ENCODE measurements at regions not wholly inside any gene's neighbourhood (a gene's known extent, or its start where the extent isn't known, plus 50 kb on each side); places are given as distances from the start of the nearest gene placed in this dataset.

GRCh38 chr9:4365055-4365454 lies 65.2 kb upstream of the GLIS3 start:
- Histone ChIP-seq H3K79me2 (ENCODE audit: insufficient read depth, low read length) (no peaks in the 10 kb centered on the region), H3K4me1 (ENCODE audit: control insufficient read depth in 1 of 2, insufficient read depth in 2 of 2, low read length in 2 of 2) (no peaks in the 10 kb centered on the region), H3K9ac (ENCODE audit: insufficient read depth, low read length, poor library complexity, severe bottlenecking) (no peak overlapping the region), H3K27me3 (ENCODE audit: control insufficient read depth in 2 of 2, insufficient read depth in 2 of 2, low read length in 2 of 2) (peaks cover 0 to 3% of the 10 kb centered on the region in 2 donors), H3K27ac (ENCODE audit: low read depth in 1 of 2, low read length in 2 of 2) (no peak overlapping the region), H3K36me3 (replicated peaks in 1 of 2; ENCODE audit: control insufficient read depth in 1 of 2, insufficient read depth in 2 of 2, low read length in 2 of 2) (no peaks in the 10 kb centered on the region), H3K9me3 (replicated peaks in 1 of 2; ENCODE audit: control insufficient read depth in 1 of 2, insufficient read depth in 1 of 2, low read length in 2 of 2) (no peaks in the 10 kb centered on the region), H2AFZ (ENCODE audit: insufficient read depth, low read depth, low read length, poor library complexity, severe bottlenecking) (no peak overlapping the region), H4K20me1 (ENCODE audit: insufficient read depth, low read length) (no peaks in the 10 kb centered on the region), H3K4me3 (replicated peaks in 1 of 3; ENCODE audit: low read depth in 2 of 3, low read length in 3 of 3) (no peak overlapping the region), H3K4me2 (replicated peaks; ENCODE audit: extremely low read depth, low read length, poor library complexity, severe bottlenecking) (no peak overlapping the region)
- WGBS (ENCODE audit: insufficient coverage) = 100% methylated on average over 2 of the region's 4 CpGs
- H3K9me3 Mint-ChIP-seq = no peaks in the 10 kb centered on the region
- H3K27me3 Mint-ChIP-seq (ENCODE audit: low read depth in 3 of 3) = peaks cover 0 to 5% (median 3%) of the 10 kb centered on the region in 3 donors
- no peak overlapping the region for H3K27ac Mint-ChIP-seq
- intact Hi-C loops (cut with micrococcal nuclease) = loop anchor here in 1 of 2 donors (5.0 kb wide), 1 partner anchor 1508 kb away; no protein-coding TSS in a partner anchor
- H3K4me1 Mint-ChIP-seq = no peaks in the 10 kb centered on the region
- H3K36me3 Mint-ChIP-seq = no peaks in the 10 kb centered on the region
- no peak for DNase-seq
- H3K4me3 Mint-ChIP-seq = no peak overlapping the region
- TF ChIP-seq CTCF (IDR thresholded peaks at IDR 0.05) = no peak

GRCh38 chr9:4362281-4362680 lies 62.4 kb upstream of the GLIS3 start:
- no peak overlapping the region for H3K27ac ChIP-seq (ENCODE audit: low read depth in 1 of 2, low read length in 2 of 2)
- DNase-seq = no peak
- H3K36me3 ChIP-seq (replicated peaks in 1 of 2; ENCODE audit: control insufficient read depth in 1 of 2, insufficient read depth in 2 of 2, low read length in 2 of 2) = no peaks in the 10 kb centered on the region
- no peak overlapping the region for H3K4me2 ChIP-seq (replicated peaks; ENCODE audit: extremely low read depth, low read length, poor library complexity, severe bottlenecking)
- no peaks in the 10 kb centered on the region for H3K36me3 Mint-ChIP-seq
- H3K27me3 ChIP-seq (ENCODE audit: control insufficient read depth in 2 of 2, insufficient read depth in 2 of 2, low read length in 2 of 2) = peaks cover 0 to 5% of the 10 kb centered on the region in 2 donors
- no peak for TF ChIP-seq CTCF (IDR thresholded peaks at IDR 0.05)
- no peaks in the 10 kb centered on the region for H4K20me1 ChIP-seq (ENCODE audit: insufficient read depth, low read length)
- H3K4me1 ChIP-seq (ENCODE audit: control insufficient read depth in 1 of 2, insufficient read depth in 2 of 2, low read length in 2 of 2) = no peaks in the 10 kb centered on the region
- no peak overlapping the region for H2AFZ ChIP-seq (ENCODE audit: insufficient read depth, low read depth, low read length, poor library complexity, severe bottlenecking)
- peaks cover 0 to 3% (median 0%) of the 10 kb centered on the region in 7 donors for H3K9me3 Mint-ChIP-seq
- intact Hi-C loops (cut with micrococcal nuclease) = no loop called here
- no peaks in the 10 kb centered on the region for H3K4me1 Mint-ChIP-seq
- peaks cover 0 to 3% (median 3%) of the 10 kb centered on the region in 3 donors for H3K27me3 Mint-ChIP-seq (ENCODE audit: low read depth in 3 of 3)
- H3K9ac ChIP-seq (ENCODE audit: insufficient read depth, low read length, poor library complexity, severe bottlenecking) = no peak overlapping the region
- no peaks in the 10 kb centered on the region for H3K79me2 ChIP-seq (ENCODE audit: insufficient read depth, low read length)
- 91% methylated on average over 4 of the region's 4 CpGs for WGBS (ENCODE audit: insufficient coverage)
- H3K4me3 Mint-ChIP-seq = no peak overlapping the region
- no peaks in the 10 kb centered on the region for H3K9me3 ChIP-seq (replicated peaks in 1 of 2; ENCODE audit: control insufficient read depth in 1 of 2, insufficient read depth in 1 of 2, low read length in 2 of 2)
- H3K27ac Mint-ChIP-seq = no peak overlapping the region
- H3K4me3 ChIP-seq (replicated peaks in 1 of 3; ENCODE audit: low read depth in 2 of 3, low read length in 3 of 3) = no peak overlapping the region

Data from CD14-positive monocyte (primary cell).